GM12892 (cell line): ENCODE measurements at regions not wholly inside any gene's neighbourhood (a gene's known extent, or its start where the extent isn't known, plus 50 kb on each side); places are given as distances from the start of the nearest gene placed in this dataset.
A peak's percentile ranks its signal among the peaks of the same experiment; 100 is the strongest.

ENCODE experiments used
- DNase-seq: peaks from one replicate; pipeline ENCODE4 v3.0.0; 2011; ENCODE audit not compliant: insufficient read length
- FAIRE-seq: peaks from 2 replicates; lab custom pipeline; 2011; peaks lifted over from hg19 to GRCh38; lab: Jason Lieb, UNC
- POLR2A ChIP-seq: IDR thresholded peaks from 2 replicates; pipeline ENCODE4 v1.6.1; 2011; ENCODE audit warnings: low read depth, low read length, control low read depth
- POLR2AphosphoS5 ChIP-seq: IDR thresholded peaks from 2 replicates; pipeline ENCODE4 v1.6.1; 2011; ENCODE audit warnings: low read depth, low read length, control low read depth
- TAF1 ChIP-seq: IDR thresholded peaks from 2 replicates; pipeline ENCODE4 v1.6.1; 2011; ENCODE audit warnings: low read depth, mild to moderate bottlenecking, control low read depth, low read length, borderline replicate concordance

DNA sequence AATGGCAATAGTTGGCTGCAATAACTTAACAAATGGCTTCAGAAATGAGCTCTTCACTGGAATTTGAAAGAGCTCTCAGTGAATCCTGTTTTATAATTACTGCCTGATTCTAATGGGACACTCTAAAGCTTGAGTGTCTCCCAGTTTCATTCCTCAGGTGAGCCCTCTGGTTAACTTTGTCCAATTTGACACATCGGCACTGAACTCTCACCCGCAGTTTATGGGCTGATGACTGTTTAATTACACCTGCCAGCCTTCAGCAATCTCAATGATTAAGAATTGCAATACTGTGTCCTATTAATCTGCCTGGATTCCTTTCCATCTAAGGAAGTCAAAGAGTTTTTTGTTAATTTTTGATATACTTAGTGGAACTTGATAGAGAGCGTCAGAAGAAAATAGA, 110.7 kb upstream of the NABP1 start:
- FAIRE-seq (no peak), DNase-seq (no peak)
- TF ChIP-seq TAF1 = no peak
- TF ChIP-seq POLR2A = no peak
- TF ChIP-seq POLR2AphosphoS5 = no peak

DNA sequence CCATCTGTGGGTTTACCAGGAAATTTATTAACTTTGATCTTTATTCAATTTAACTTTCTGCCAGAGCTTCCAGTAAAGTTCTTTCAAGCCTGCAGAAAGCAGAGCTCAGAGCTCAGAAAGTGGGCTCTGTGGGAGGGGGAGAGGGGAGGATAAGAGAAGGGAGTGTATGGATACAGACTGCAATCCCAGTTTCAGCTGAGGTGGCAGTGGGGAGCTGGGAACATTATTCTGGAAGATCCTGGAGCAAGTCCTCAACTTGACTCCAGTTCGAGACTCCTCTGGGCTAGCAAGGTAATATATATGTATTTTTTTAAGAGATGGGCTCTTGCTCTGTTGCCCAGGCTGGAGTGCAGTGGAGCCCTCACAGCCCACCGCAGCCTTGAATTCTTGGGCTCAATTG, 108.9 kb upstream of the NABP1 start:
- TF ChIP-seq POLR2AphosphoS5 = no peak
- DNase-seq = no peak

DNA sequence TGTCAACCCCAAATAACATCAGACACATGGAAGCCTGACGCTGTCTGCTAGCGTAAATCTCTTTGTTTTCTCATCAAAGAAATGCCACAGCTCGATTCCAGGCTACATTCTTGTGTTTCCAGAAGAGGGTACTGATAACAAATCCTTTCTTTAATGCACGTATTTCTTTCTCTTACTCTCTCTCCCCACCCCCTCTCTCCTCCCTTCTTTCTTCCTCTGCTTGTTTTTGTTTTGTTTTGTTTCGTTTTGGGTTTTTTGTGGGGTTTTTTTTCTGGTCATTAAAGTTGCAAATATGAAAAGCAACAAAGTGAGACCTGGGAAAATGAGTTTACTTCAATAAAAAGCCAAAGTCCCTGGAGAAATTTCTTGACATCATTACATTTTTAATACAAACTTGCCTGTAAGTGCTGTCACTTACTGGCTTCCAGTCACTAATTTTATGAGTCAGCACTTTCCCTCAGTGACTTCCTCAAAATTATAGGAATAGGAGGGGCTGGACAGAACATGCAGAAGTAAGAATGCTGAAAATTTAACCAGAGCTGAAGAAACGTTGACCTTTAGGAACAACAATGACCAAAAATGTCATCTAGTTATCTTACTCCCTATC, 106.7 kb upstream of the NABP1 start:
- no peak for DNase-seq
- peak; percentile 38 for FAIRE-seq

More for the DNA sequence above, 108.9 kb upstream of the NABP1 start:
- no peak for FAIRE-seq

DNA sequence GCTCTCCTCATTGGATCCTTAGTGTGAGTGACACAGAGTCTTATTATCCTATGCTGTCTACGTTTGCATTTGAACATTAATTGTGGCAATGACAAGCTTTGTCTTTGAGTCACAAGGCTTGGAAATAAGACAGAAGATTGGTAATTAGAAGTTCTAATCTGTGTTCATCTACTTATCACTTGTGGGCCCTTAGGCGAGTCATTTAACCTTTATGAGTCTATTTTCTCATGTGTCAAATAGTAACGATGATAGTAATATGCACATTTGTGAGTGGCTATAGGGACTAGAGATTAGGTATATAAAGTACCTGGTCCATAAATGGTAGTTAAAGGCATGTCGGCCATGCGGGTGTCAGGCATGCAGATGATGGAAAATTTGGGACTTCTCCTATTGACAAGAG, 105.6 kb upstream of the NABP1 start:
- no peak for DNase-seq
- no peak for FAIRE-seq
- TF ChIP-seq POLR2AphosphoS5 (no peak), POLR2A (no peak), TAF1 (no peak)

More for the DNA sequence above, 106.7 kb upstream of the NABP1 start:
- TF ChIP-seq POLR2AphosphoS5 (no peak), TAF1 (no peak), POLR2A (no peak)

DNA sequence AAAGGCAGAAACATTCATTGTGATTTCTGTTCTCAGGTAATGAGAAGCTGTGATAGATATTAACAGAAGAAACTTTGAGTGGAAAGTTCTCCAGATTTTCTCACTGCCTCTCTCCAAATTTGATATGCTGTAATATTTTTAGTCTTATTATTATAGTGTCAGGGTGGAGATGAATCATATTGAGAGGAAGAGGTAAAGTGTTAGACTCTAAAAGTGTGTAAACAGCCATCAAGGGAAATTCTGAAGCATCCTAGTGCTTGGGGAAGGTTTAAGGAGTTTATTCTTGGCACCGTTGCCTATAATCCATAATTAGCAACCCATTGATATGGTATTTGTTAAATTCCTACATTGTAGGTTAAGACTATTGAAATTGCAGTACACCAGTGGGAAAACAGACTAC, 104.7 kb upstream of the NABP1 start:
- peak; percentile 14 for FAIRE-seq
- no peak for DNase-seq
- TF ChIP-seq POLR2AphosphoS5 = no peak
- no peak for TF ChIP-seq POLR2A
- TF ChIP-seq TAF1 = no peak

DNA sequence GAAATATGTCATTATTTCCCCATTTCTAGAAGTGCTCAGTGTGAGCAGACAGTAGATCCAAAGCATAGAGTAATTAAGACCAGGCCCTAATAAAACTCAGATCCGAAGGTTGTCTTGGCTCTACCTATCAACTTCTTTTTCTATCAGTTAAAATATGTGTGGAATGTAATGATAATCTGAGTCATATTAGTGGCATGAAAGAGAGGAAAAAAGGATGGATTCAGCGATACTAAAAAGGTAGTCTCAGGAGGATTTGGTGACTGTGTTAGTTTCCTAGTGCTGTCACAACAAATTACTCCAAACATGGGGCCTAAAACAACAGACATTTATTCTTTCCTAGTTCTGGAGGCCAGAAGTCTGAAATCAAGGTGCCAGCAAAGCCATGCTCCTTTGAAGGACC, 103.7 kb upstream of the NABP1 start:
- FAIRE-seq (no peak), DNase-seq (no peak)
- no peak for TF ChIP-seq POLR2A
- no peak for TF ChIP-seq POLR2AphosphoS5
- no peak for TF ChIP-seq TAF1

DNA sequence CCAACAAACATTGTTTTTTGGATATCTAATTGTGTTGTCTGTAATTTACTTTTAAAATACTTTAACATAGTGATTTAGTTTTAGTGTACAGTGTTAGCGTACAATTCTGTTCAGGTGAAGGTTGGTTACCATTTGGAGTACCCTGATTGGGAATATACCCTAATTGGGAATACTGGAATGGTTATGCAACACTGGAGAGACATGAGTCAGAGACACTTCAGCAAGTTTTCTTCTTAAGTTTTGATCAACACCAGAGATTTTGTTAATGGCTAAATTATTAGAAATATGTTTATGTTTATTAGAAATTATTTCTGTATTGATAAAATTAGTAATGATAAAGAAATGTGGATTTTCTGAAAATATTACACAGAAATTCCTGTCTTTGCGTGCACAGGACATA, 100.3 kb upstream of the NABP1 start:
- TF ChIP-seq POLR2A (no peak), POLR2AphosphoS5 (no peak), TAF1 (no peak)
- no peak for FAIRE-seq

DNA sequence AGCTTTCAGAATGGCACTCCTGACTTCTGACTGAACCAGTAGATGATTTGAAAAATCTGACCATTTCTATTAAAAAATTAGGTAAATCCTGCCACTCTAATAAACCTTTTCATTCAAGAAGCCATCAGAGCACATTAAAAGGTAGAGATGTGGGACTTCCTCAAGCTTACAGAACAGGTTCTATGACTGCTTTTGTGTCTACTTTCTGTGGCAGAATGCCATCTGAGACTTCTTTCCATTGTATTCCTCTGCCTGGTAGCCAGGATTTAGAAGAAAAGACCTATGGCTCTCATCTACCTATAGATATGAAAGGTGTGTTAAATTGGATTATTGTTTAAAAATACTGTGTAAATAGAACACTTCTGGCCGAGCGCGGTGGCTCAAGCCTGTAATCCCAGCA, 99.9 kb upstream of the NABP1 start:
- TF ChIP-seq POLR2A (no peak), POLR2AphosphoS5 (no peak), TAF1 (no peak)
- DNase-seq = no peak

More for the DNA sequence above, 100.3 kb upstream of the NABP1 start:
- no peak for DNase-seq

DNA sequence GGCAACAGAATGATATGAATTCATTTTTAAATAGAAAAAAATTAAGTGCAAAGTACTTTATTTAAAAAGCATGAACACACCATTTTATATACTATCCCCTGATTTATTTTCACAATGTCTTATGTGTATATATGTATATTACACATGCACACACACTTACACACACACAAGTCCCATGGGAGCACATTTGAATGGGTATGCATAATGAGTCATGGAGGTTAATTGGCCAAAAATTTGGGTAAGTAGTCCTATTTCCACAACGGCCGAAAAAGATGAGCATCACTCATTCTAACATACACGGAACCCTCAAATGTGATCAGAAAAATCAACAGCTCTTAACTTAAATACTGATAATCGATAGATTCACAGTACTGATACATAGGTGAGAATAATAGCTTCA, 97.4 kb upstream of the NABP1 start:
- TF ChIP-seq POLR2A (no peak), POLR2AphosphoS5 (no peak), TAF1 (no peak)
- no peak for FAIRE-seq
- no peak for DNase-seq

More for the DNA sequence above, 99.9 kb upstream of the NABP1 start:
- no peak for FAIRE-seq

DNA sequence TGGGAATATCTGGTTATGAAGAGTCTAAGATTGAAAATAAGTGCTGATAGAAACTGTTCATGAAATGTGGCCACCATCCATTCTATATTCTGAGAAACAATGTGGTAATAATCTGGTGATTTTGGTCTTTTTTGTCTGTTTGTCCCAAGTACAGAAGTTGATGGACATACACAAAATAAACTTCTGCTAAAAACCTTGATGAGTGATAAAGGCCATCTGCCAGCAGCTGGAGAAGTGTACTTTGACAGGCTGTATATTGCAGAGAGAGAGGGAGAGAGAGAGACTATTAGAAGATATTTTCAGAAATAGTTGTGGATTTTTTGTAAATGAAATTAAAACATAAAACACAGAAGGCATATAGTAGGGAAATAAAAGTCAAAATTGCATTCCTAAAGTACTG, 96.9 kb upstream of the NABP1 start:
- FAIRE-seq (no peak), DNase-seq (no peak)
- TF ChIP-seq POLR2AphosphoS5 (no peak), TAF1 (no peak), POLR2A (no peak)

DNA sequence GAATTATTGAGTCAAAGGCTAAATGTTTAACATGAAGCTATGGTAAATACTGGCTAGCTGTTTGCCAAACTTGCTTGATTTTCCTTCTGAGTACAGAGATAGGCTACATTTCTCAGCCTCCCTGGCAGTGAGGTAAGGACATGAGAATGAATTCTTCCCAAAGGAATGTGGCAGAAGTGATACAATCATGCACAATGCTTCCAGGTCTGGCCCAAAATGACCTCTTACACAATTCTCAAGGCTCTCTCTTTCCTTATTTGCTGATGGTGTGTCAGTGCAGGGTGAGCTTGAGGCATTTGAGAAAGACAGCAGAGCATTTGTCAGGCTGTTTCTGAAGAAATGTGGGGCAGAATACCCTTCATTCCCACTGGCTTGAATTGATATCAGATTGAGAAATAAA, 95.6 kb upstream of the NABP1 start:
- no peak for TF ChIP-seq TAF1
- TF ChIP-seq POLR2A = no peak
- TF ChIP-seq POLR2AphosphoS5 = no peak
- FAIRE-seq (no peak), DNase-seq (no peak)

DNA sequence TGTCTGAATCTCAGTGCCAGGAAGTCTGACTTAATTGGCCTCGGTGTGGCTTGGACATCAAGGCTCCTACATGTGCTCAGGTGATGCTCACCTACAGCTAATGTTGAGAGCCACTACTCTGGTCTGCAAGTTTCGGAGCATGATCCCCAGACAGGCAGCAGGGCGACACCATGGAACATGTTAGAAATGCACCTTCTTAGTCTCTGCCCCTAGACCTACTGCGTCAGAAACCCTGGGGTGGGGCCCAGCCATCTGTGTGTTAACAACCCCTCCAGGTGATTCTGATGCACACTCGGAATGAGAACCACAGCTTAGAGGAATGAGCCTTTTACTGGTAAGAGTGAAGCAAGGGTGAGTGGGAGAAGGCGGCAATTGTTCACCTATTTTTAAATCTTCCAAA, 86.9 kb upstream of the NABP1 start:
- TF ChIP-seq POLR2A (no peak), TAF1 (no peak), POLR2AphosphoS5 (no peak)
- no peak for FAIRE-seq
- DNase-seq = no peak

DNA sequence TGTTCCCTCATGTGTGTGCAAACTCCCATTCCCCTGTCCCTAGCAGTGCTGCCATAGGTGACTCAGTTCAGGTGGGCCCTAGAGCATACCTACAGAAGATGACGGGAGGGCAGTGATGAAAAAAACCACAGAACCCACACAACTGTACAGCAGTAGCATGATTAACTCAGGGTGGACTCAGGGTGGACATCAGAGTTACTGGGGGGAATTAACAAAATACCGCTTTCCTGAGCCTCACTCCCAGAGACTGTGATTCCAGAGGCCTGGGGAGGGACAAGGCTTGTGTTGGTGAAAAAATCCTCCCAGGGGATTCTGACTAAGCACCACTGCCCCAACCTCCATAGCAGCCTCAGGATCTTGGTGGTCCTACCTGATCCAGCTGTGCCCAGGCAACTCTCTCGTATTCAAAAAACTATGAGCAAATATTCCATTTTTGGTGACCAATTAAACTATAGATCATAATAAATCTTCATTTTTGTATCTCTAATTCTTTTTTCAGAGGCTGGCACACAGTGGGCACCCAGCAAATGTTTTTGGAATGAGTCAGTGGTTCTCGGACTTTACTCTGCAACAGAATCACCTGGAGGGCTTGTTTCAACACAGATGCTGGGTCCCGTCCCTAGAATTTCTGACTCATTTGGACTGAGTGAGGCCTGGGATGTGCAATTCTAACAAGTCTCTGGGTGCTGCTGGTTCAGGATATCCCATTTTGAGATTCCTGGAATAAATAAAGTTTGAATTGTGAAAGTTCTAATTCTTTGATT, 84.1 kb upstream of the NABP1 start:
- TF ChIP-seq POLR2AphosphoS5 = no peak
- TF ChIP-seq POLR2A = no peak
- TF ChIP-seq TAF1 = no peak
- FAIRE-seq (no peak), DNase-seq (no peak)
